OCI-LY3 (cell line): ENCODE measurements at regions not wholly inside any gene's neighbourhood (a gene's known extent, or its start where the extent isn't known, plus 50 kb on each side); places are given as distances from the start of the nearest gene placed in this dataset.
"Not testable (repeated sequence)": the region's sequence is repeated elsewhere in the genome, so short reads cannot be mapped to it uniquely, and the experiment has no call there.

Source experiments
- EZH2phosphoT487 ChIP-seq: fragments of 200-600 bp; shearing (Covaris generic); IDR thresholded peaks from 2 replicates; pipeline ENCODE4 v1.6.1; 2018; ENCODE audit warnings: antibody characterized with exemption, mixed run types, low read depth
- TF ChIP-seq, protein P1 (sequence below): fragments of 200-600, 300-600 bp; sonication (generic); IDR thresholded peaks from 2 replicates; pipeline ENCODE4 v1.5.1; 2014; ENCODE audit warnings: antibody characterized with exemption, low read length, low read depth

DNA sequence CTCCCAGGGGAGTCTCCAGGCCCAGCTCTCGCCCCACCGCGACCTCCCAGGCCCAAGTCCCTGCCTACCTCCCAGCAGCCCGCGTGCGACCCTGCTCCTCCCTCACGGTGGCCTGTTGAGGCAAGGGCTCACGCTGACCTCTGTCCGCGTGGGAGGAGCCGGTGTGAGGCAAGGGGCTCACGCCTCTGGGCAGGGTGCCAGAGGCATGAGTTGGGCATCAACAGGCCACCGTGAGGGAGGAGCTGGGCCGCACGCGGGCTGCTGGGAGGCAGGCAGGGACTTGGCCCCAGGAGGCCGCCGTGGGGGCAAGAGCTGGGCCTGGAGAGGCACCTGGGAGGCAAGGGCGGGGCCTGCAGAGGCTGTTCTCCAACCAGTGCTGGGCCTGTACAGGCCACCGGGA lies 200.4 kb downstream of the CEP170 start:
- TF ChIP-seq, protein P1, sequence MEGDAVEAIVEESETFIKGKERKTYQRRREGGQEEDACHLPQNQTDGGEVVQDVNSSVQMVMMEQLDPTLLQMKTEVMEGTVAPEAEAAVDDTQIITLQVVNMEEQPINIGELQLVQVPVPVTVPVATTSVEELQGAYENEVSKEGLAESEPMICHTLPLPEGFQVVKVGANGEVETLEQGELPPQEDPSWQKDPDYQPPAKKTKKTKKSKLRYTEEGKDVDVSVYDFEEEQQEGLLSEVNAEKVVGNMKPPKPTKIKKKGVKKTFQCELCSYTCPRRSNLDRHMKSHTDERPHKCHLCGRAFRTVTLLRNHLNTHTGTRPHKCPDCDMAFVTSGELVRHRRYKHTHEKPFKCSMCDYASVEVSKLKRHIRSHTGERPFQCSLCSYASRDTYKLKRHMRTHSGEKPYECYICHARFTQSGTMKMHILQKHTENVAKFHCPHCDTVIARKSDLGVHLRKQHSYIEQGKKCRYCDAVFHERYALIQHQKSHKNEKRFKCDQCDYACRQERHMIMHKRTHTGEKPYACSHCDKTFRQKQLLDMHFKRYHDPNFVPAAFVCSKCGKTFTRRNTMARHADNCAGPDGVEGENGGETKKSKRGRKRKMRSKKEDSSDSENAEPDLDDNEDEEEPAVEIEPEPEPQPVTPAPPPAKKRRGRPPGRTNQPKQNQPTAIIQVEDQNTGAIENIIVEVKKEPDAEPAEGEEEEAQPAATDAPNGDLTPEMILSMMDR = not testable (repeated sequence)
- not testable (repeated sequence) for TF ChIP-seq EZH2phosphoT487
